GM18909 (cell line): ENCODE measurements at regions not wholly inside any gene's neighbourhood (a gene's known extent, or its start where the extent isn't known, plus 50 kb on each side); places are given as distances from the start of the nearest gene placed in this dataset.

ENCODE experiments used
- ATAC-seq: cut with Tn5 transposase; IDR thresholded peaks from one replicate; pipeline ENCODE4 v1.9.1; 2021; ENCODE audit warnings: mild to moderate bottlenecking; ENCODE audit not compliant: unreplicated experiment, poor library complexity

DNA sequence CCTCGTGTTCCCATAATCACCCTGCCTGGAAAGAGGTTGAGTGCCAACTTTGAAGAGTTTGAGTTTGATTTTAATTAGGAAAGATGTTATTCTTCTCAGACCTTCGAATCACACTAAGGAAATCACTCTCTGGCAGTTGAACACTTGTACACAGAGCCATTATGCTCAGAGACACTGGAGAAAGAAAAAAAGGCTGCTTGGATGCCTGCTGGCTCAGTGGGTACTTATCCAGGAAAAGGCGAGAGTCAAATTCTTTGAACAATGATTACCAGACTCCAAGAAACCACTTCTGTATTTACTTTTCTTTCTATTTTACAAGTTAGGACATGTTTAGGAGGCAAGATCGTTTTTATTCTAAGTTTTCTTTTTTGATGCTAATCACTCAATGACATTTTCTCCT, 438.5 kb upstream of the FAT3 start:
- ATAC-seq: no peak

DNA sequence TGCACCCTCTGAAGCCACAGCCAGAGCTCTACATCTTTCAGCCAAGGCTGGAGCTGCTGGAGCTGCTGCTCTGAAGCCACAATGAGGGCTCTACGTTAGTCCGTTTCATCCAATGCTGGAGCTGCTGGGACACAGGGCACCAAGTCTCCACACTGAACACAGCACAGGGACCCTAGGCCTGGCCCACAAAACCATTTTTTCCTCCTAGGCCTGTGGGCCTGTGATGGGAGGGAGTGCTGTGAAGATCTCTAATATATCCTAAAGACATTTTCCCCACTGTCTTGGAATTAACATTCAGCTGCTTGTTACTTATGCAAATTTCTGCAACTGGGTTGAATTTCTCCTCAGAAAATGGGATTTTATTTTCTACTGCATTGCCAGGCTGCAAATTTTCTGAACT, 441.4 kb upstream of the FAT3 start:
- no peak for ATAC-seq

GRCh38 chr11:91778758-91779157, 445.9 kb upstream of the FAT3 start:
- no peak for ATAC-seq

GRCh38 chr11:91776655-91777054, 448.0 kb upstream of the FAT3 start:
- ATAC-seq: no peak

DNA sequence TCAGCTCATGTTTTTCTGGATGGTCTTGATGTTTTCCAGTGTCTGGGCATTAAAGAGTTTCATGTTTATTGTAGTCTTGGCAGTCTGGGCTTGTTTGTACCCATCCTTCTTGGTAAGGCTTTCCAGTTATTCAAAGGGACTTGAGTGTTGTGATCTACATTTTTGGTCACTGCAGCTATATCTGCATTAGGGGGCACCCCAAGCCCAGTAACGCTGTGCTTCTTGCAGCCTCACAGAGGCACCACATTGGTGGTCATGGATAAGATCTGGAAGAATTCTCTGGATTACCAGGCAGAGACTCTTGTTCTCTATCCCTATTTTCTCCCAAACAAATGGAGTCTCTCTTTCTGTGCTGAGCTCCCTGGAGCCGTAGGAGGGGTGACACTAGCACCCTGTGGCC, 451.5 kb upstream of the FAT3 start:
- ATAC-seq: no peak

DNA sequence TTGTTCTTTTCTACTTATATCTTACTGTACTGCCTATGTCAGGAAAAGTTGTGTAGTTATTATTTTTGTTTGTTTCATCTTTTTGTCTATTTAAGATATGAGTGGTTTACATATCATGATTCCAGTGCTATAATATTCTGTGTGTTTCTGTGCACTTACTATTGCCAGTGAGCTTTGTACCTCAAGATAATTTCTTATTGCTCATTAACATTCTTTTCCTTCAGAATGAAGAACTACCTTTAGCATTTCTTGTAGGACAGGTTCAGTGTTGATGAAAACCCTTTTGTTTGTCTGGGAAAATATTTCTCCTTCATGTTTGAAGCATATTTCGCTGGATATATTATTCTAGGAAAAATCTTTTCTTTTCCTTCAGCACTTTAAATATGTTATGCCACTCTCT, 452.7 kb upstream of the FAT3 start:
- ATAC-seq: no peak

- no peak for ATAC-seq
Observed at GRCh38 chr11:91768783-91769182, 455.8 kb upstream of the FAT3 start.

GRCh38 chr11:91763331-91763730, 461.3 kb upstream of the FAT3 start:
- ATAC-seq: no peak

GRCh38 chr11:91761406-91762025, 463.1 kb upstream of the FAT3 start:
- ATAC-seq: no peak

DNA sequence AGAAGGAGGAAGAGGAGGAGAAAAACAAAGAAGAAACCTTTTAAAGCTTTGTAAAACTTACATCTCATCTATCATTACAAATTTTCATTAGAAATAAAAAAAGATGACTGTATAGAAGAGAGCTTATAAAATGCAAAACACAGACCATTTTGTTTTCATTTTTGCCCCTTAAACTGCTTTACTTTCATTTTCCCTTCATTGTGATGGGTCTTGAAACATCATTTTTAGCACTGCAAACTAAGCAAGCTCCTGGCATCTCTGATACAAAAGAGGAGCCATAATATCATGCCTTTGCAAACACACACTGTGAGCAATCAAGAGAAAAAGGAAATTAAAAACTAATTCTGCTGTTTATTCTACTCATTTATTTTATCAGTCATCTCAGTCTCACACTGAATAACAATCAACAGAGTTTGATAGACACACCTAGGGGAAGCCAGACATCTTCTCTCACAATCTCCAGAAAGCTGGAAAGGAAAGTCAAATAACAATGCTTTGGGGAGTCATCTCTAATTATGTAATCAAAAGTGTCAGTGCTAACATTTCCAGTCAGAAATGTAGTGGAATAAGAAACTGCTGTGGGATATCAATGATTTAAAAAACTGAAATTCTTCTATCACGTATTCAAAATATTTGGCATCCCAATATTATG, 467.7 kb upstream of the FAT3 start:
- ATAC-seq: no peak

DNA sequence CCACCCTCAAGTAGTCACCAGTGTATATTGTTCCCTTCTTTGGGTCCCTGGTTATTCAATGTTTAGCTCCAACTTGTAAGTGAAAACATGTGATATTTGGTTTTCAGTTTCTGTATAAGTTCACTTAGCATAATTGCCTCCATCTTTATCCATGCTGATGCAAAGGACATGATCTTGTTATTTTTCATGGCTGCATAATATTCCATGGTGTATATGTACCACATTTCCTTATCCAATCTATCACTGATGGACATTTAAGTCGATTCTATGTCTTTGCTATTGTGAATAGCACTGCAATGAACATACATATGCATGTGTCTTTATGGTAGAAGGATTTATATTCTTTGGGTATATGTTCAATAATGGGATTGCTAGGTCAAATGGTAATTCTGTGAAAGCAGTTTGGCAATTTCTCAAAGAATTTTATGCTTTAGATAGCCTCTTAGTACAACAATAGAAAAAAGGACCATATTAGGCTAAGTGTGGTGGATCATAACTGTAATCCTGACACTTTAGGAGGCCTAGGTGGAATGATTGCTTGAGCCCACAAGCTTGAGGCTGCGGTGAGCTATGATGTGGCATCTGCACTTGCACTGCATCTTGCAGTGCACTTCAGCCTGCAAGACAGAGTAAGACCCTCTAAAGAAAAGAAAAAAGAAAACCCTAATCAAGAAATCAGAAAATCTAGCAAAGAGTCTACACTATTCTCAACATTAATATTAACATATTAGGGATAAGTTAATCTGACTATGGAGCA, 468.5 kb upstream of the FAT3 start:
- ATAC-seq: no peak

GRCh38 chr11:91755526-91755925, 469.1 kb upstream of the FAT3 start:
- no peak for ATAC-seq

- ATAC-seq: no peak
Observed at GRCh38 chr11:91749251-91749650, 475.4 kb upstream of the FAT3 start.

DNA sequence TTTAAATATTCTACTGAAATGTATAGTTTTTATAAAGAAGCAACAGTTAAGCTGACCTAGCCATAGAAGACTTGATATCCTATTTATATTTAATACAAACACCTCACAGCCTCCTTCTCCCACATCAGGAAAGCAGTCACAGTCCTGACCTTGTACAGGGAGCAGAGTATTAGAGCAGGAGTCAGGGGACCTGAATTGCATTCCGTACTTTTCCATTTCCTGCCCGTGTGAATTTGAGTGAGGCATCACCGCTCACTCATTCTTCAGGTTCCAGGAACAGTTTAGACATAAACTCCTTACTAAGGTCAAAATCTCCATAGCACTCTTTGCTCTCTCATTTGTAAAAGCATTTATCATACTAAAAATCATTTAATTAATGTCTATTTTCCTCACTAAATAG, 482.5 kb upstream of the FAT3 start:
- ATAC-seq: no peak

- no peak for ATAC-seq
Observed at GRCh38 chr11:91731051-91731450, 493.6 kb upstream of the FAT3 start.

GRCh38 chr11:91730620-91731019, 494.0 kb upstream of the FAT3 start:
- ATAC-seq: no peak

DNA sequence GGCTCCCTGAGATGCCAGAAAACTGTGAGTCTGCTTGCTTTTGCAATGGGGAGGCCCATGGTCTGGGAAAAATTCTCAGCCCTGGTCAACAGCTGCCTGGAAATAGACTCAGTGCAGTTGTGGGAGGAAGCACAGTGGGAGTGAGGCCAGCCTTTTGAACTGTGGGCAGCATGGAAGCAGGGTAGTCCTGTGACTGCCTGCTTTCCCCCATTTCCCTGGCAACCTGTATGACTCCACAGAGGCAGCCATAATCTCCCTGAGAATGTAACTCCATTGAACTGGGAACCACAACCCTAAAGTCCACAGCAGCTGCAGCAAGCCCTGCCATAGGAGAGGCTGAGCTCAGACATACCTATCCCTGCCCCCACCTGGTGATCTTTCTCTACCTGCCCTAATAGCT, 494.6 kb upstream of the FAT3 start:
- no peak for ATAC-seq

GRCh38 chr11:91717169-91717568, 507.4 kb upstream of the FAT3 start:
- no peak for ATAC-seq

GRCh38 chr11:91707652-91708482, 516.8 kb upstream of the FAT3 start:
- no peak for ATAC-seq

GRCh38 chr11:91703042-91703441, 521.6 kb upstream of the FAT3 start:
- no peak for ATAC-seq

GRCh38 chr11:91700854-91701253, 523.8 kb upstream of the FAT3 start:
- ATAC-seq: no peak
